ENCODE measurements at regions not wholly inside any gene's neighbourhood (a gene's known extent, or its start where the extent isn't known, plus 50 kb on each side); places are given as distances from the start of the nearest gene placed in this dataset.

- no peak for DNase-seq
- H3K27me3 ChIP-seq (ENCODE audit: control insufficient read depth, insufficient read depth, low read length, poor library complexity, severe bottlenecking): no peaks in the 10 kb centered on the region
- no peak overlapping the region for H3K27ac ChIP-seq (ENCODE audit: low read depth, low read length)
- H3K4me3 ChIP-seq (ENCODE audit: low read length): no peak overlapping the region
- H3K4me1 ChIP-seq (ENCODE audit: control insufficient read depth, insufficient read depth, low read length): peaks cover 5% of the 10 kb centered on the region
- H3K36me3 ChIP-seq (ENCODE audit: control insufficient read depth, insufficient read depth, low read length): no peaks in the 10 kb centered on the region
- H3K9me3 Mint-ChIP-seq: peaks cover 3% of the 10 kb centered on the region
- H3K9me3 ChIP-seq (ENCODE audit: control insufficient read depth, low read length): no peaks in the 10 kb centered on the region
- no peak for TF ChIP-seq CTCF (conservative IDR thresholded peaks at IDR 0.05)
- H3K27me3 Mint-ChIP-seq (ENCODE audit: insufficient read depth): no peaks in the 10 kb centered on the region
- no peak overlapping the region for H3K27ac Mint-ChIP-seq
- 76 to 100% methylated on average over 1 to 6 of the region's 6 CpGs for WGBS, 2 experiments (ENCODE audit: insufficient coverage in 1 of 2, insufficient read length in 1 of 2)
- no peaks in the 10 kb centered on the region for H3K36me3 Mint-ChIP-seq (ENCODE audit: low read depth)
- peaks cover 37% of the 10 kb centered on the region for H3K4me1 Mint-ChIP-seq
- H3K4me3 Mint-ChIP-seq: no peak overlapping the region
- no peak overlapping the region for H3K9ac ChIP-seq (ENCODE audit: extremely low read depth, low read length, poor library complexity, severe bottlenecking)
Observed at GRCh38 chr1:221157026-221157761, 278.0 kb downstream of the HLX start.

- Histone ChIP-seq H3K36me3 (ENCODE audit: control insufficient read depth, insufficient read depth, low read length) (no peaks in the 10 kb centered on the region), H3K27ac (ENCODE audit: low read depth, low read length) (no peak overlapping the region), H3K27me3 (ENCODE audit: control insufficient read depth, insufficient read depth, low read length, poor library complexity, severe bottlenecking) (no peaks in the 10 kb centered on the region), H3K9ac (ENCODE audit: extremely low read depth, low read length, poor library complexity, severe bottlenecking) (no peak overlapping the region), H3K9me3 (ENCODE audit: control insufficient read depth, low read length) (no peaks in the 10 kb centered on the region), H3K4me1 (ENCODE audit: control insufficient read depth, insufficient read depth, low read length) (peaks cover 5% of the 10 kb centered on the region), H3K4me3 (ENCODE audit: low read length) (no peak overlapping the region)
- no peak overlapping the region for H3K4me3 Mint-ChIP-seq
- WGBS, 2 experiments (ENCODE audit: insufficient coverage in 1 of 2, insufficient read length in 1 of 2): 34 to 93% methylated on average over 2 of the region's 2 CpGs
- peaks cover 42% of the 10 kb centered on the region for H3K4me1 Mint-ChIP-seq
- H3K27me3 Mint-ChIP-seq (ENCODE audit: insufficient read depth): no peaks in the 10 kb centered on the region
- no peaks in the 10 kb centered on the region for H3K36me3 Mint-ChIP-seq (ENCODE audit: low read depth)
- H3K27ac Mint-ChIP-seq: no peak overlapping the region
- no peaks in the 10 kb centered on the region for H3K9me3 Mint-ChIP-seq
- no peak for TF ChIP-seq CTCF (conservative IDR thresholded peaks at IDR 0.05)
- DNase-seq: no peak
Observed at GRCh38 chr1:221159608-221160007, 280.4 kb downstream of the HLX start.

GRCh38 chr1:221161571-221162041 lies 282.4 kb downstream of the HLX start:
- Mint-ChIP-seq H3K4me1 (peaks cover 38% of the 10 kb centered on the region), H3K36me3 (ENCODE audit: low read depth) (no peaks in the 10 kb centered on the region), H3K27me3 (ENCODE audit: insufficient read depth) (no peaks in the 10 kb centered on the region), H3K9me3 (no peaks in the 10 kb centered on the region), H3K27ac (no peak overlapping the region), H3K4me3 (no peak overlapping the region)
- no peaks in the 10 kb centered on the region for H3K36me3 ChIP-seq (ENCODE audit: control insufficient read depth, insufficient read depth, low read length)
- H3K9ac ChIP-seq (ENCODE audit: extremely low read depth, low read length, poor library complexity, severe bottlenecking): no peak overlapping the region
- H3K9me3 ChIP-seq (ENCODE audit: control insufficient read depth, low read length): no peaks in the 10 kb centered on the region
- DNase-seq: no peak
- no peak for TF ChIP-seq CTCF (conservative IDR thresholded peaks at IDR 0.05)
- peaks cover 9% of the 10 kb centered on the region for H3K4me1 ChIP-seq (ENCODE audit: control insufficient read depth, insufficient read depth, low read length)
- H3K4me3 ChIP-seq (ENCODE audit: low read length): no peak overlapping the region
- WGBS, 2 experiments (ENCODE audit: insufficient coverage in 1 of 2, insufficient read length in 1 of 2): 94 to 100% methylated on average over 1 of the region's 1 CpG
- H3K27ac ChIP-seq (ENCODE audit: low read depth, low read length): no peak overlapping the region
- H3K27me3 ChIP-seq (ENCODE audit: control insufficient read depth, insufficient read depth, low read length, poor library complexity, severe bottlenecking): no peaks in the 10 kb centered on the region
